ENCODE measurements at regions not wholly inside any gene's neighbourhood (a gene's known extent, or its start where the extent isn't known, plus 50 kb on each side); places are given as distances from the start of the nearest gene placed in this dataset.

DNA sequence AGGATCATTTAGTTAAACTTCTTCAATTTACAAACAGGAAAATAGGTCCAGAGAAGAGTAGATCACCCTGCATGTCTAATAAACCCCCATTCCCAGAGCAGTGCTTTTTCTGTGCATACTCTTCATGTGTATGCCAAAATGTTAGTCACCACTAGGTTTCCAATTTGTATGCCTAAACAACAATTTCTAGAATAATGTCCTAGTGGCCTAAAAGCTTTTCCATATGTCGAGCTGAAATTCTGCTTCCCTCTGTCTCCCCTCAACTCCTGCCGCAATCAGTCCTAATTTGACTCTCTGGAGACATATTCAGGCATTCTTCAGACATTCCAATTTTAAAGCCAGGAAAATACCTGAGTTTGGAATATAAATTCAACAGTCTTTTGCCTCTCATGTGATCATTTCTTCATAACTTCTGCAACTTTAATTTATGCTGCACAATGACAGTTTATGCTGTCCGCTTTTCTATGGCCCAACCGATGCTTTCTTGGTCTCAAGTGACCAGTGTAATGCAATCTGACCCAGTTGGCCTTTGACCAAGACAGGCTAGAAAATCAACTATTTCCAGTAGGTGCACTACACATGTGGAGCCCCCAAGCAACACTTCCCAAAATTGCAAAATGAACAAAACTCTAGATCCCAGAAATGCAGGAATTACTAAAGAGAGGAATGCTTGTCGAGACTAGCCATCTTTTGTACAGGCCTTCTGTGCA lies 122.9 kb upstream of the FMR1 start:
- TF ChIP-seq, protein P1, sequence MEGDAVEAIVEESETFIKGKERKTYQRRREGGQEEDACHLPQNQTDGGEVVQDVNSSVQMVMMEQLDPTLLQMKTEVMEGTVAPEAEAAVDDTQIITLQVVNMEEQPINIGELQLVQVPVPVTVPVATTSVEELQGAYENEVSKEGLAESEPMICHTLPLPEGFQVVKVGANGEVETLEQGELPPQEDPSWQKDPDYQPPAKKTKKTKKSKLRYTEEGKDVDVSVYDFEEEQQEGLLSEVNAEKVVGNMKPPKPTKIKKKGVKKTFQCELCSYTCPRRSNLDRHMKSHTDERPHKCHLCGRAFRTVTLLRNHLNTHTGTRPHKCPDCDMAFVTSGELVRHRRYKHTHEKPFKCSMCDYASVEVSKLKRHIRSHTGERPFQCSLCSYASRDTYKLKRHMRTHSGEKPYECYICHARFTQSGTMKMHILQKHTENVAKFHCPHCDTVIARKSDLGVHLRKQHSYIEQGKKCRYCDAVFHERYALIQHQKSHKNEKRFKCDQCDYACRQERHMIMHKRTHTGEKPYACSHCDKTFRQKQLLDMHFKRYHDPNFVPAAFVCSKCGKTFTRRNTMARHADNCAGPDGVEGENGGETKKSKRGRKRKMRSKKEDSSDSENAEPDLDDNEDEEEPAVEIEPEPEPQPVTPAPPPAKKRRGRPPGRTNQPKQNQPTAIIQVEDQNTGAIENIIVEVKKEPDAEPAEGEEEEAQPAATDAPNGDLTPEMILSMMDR (conservative IDR thresholded peaks at IDR 0.05; ENCODE audit: low read length): no peak
- TF ChIP-seq EZH2phosphoT487 (IDR thresholded peaks at IDR 0.05; ENCODE audit: borderline replicate concordance, low read depth, low read length): no peak
